Nephron progenitor cell (in vitro differentiated cells): ENCODE measurements at regions not wholly inside any gene's neighbourhood (a gene's known extent, or its start where the extent isn't known, plus 50 kb on each side); places are given as distances from the start of the nearest gene placed in this dataset.

Experiments used
- DNase-seq: peaks from one replicate; pipeline ENCODE4 v3.0.0; 2021
- H3K27ac Mint-ChIP-seq: 2 replicates; pipeline ENCODE4 v1.8.0; 2021; ENCODE audit warnings: mild to moderate bottlenecking, moderate library complexity, mixed read lengths
- H3K27me3 Mint-ChIP-seq: 2 replicates; pipeline ENCODE4 v1.8.0; 2021; ENCODE audit warnings: mild to moderate bottlenecking, low read depth, mixed read lengths; ENCODE audit not compliant: poor library complexity
- H3K36me3 Mint-ChIP-seq: 2 replicates; pipeline ENCODE4 v1.8.0; 2021; ENCODE audit warnings: low read depth, mixed read lengths
- H3K4me1 Mint-ChIP-seq: 2 replicates; pipeline ENCODE4 v1.8.0; 2021; ENCODE audit warnings: mixed read lengths
- H3K4me3 Mint-ChIP-seq: 2 replicates; pipeline ENCODE4 v1.8.0; 2021; ENCODE audit warnings: mild to moderate bottlenecking, moderate library complexity, mixed read lengths
- H3K9me3 Mint-ChIP-seq: 2 replicates; pipeline ENCODE4 v1.8.0; 2021; ENCODE audit warnings: mild to moderate bottlenecking, moderate library complexity, mixed read lengths
- TF ChIP-seq, protein P1 (sequence below): fragments of 200-600 bp; sonication (generic); IDR thresholded peaks from 2 replicates; pipeline ENCODE4 v1.5.0; 2021; ENCODE audit warnings: antibody characterized with exemption

GRCh38 chr5:117055517-117055916 lies 480.9 kb upstream of the SEMA6A start:
- no peaks in the 10 kb centered on the region for H3K36me3 Mint-ChIP-seq
- no peaks in the 10 kb centered on the region for H3K27me3 Mint-ChIP-seq
- DNase-seq: no peak
- no peak overlapping the region for H3K4me3 Mint-ChIP-seq
- peaks cover 17% of the 10 kb centered on the region for H3K4me1 Mint-ChIP-seq
- TF ChIP-seq, protein P1, sequence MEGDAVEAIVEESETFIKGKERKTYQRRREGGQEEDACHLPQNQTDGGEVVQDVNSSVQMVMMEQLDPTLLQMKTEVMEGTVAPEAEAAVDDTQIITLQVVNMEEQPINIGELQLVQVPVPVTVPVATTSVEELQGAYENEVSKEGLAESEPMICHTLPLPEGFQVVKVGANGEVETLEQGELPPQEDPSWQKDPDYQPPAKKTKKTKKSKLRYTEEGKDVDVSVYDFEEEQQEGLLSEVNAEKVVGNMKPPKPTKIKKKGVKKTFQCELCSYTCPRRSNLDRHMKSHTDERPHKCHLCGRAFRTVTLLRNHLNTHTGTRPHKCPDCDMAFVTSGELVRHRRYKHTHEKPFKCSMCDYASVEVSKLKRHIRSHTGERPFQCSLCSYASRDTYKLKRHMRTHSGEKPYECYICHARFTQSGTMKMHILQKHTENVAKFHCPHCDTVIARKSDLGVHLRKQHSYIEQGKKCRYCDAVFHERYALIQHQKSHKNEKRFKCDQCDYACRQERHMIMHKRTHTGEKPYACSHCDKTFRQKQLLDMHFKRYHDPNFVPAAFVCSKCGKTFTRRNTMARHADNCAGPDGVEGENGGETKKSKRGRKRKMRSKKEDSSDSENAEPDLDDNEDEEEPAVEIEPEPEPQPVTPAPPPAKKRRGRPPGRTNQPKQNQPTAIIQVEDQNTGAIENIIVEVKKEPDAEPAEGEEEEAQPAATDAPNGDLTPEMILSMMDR: no peak
- no peak overlapping the region for H3K27ac Mint-ChIP-seq
- no peaks in the 10 kb centered on the region for H3K9me3 Mint-ChIP-seq

GRCh38 chr5:117054911-117055310 lies 480.3 kb upstream of the SEMA6A start:
- no peaks in the 10 kb centered on the region for H3K36me3 Mint-ChIP-seq
- TF ChIP-seq, protein P1: no peak
- no peak overlapping the region for H3K4me3 Mint-ChIP-seq
- peaks cover 17% of the 10 kb centered on the region for H3K4me1 Mint-ChIP-seq
- no peaks in the 10 kb centered on the region for H3K27me3 Mint-ChIP-seq
- no peak for DNase-seq
- no peaks in the 10 kb centered on the region for H3K9me3 Mint-ChIP-seq
- H3K27ac Mint-ChIP-seq: no peak overlapping the region

GRCh38 chr5:117054141-117054540 lies 479.5 kb upstream of the SEMA6A start:
- DNase-seq: no peak
- Mint-ChIP-seq H3K27me3 (no peaks in the 10 kb centered on the region), H3K4me3 (no peak overlapping the region), H3K27ac (no peak overlapping the region), H3K36me3 (no peaks in the 10 kb centered on the region), H3K9me3 (peaks cover under 1% of the 10 kb centered on the region), H3K4me1 (peaks cover 17% of the 10 kb centered on the region)
- TF ChIP-seq, protein P1: no peak

DNA sequence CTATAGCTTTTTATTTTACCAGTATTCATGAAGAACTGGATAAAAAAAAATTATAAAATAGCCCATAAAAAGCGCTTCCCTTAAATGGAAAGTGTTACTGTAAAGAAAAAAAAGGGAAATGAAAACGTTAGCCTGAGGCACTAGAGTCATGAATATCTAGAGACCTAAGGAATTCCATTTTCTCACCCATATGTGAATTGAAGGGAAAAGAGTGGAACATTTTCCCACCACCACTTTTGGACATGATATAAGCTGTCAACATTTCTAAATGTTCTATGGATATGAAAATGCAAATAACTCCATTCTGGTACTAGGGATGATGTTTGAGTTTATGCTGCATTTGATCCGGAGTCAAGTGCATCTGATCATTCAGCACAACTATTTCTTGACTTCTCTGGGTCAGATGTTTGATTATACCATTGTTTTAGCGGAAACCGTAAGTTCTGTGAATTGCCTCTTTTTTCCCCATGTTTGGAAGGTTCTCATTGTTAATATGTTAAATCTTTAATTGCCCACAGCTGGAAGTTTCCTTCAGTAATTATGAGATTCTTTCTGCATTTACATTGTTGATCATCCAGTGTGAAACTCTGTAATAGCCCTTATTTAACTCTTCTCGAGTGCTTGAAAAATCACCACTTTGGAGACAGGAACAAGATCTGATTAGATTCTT lies 467.4 kb upstream of the SEMA6A start:
- DNase-seq: no peak
- Mint-ChIP-seq H3K36me3 (no peaks in the 10 kb centered on the region), H3K27ac (no peak overlapping the region), H3K27me3 (peaks cover 4% of the 10 kb centered on the region), H3K4me3 (no peak overlapping the region), H3K4me1 (no peaks in the 10 kb centered on the region), H3K9me3 (no peaks in the 10 kb centered on the region)
- TF ChIP-seq, protein P1: no peak

GRCh38 chr5:117039035-117039434 lies 464.4 kb upstream of the SEMA6A start:
- TF ChIP-seq, protein P1: no peak
- no peak overlapping the region for H3K27ac Mint-ChIP-seq
- H3K27me3 Mint-ChIP-seq: no peaks in the 10 kb centered on the region
- peaks cover 9% of the 10 kb centered on the region for H3K9me3 Mint-ChIP-seq
- no peak for DNase-seq
- no peaks in the 10 kb centered on the region for H3K36me3 Mint-ChIP-seq
- H3K4me3 Mint-ChIP-seq: no peak overlapping the region
- H3K4me1 Mint-ChIP-seq: no peaks in the 10 kb centered on the region

- TF ChIP-seq, protein P1: no peak
- no peak overlapping the region for H3K27ac Mint-ChIP-seq
- H3K4me3 Mint-ChIP-seq: no peak overlapping the region
Observed at GRCh38 chr5:117027384-117027783, 452.8 kb upstream of the SEMA6A start.

More at GRCh38 chr5:117027384-117027783, 452.8 kb upstream of the SEMA6A start:
- Mint-ChIP-seq H3K36me3 (no peaks in the 10 kb centered on the region), H3K4me1 (no peaks in the 10 kb centered on the region), H3K9me3 (peaks cover 5% of the 10 kb centered on the region), H3K27me3 (no peaks in the 10 kb centered on the region)
- no peak for DNase-seq
